K562 (cell line): ENCODE measurements at regions not wholly inside any gene's neighbourhood (a gene's known extent, or its start where the extent isn't known, plus 50 kb on each side); places are given as distances from the start of the nearest gene placed in this dataset.

Experiments
- ATAC-seq: fragments of 200-7000 bp; cut with Tn5 transposase; 3 replicates; pipeline ENCODE4 v1.9.1; 2020; ENCODE audit warnings: moderate library complexity
- BruUV-seq: library from RNA; stranded (reverse); fragments of 400-500 nt; replicated peaks from 2 replicates; lab custom pipeline; 2021; lab: Mats Ljungman, UMichigan
- CTCF ChIA-PET: fragments of 300-600 bp; formaldehyde crosslinking; extraction: SDS; loops from one replicate; lab custom pipeline; 2021; ENCODE audit warnings: low intra/inter-chr PET ratio; lab: Yijun Ruan, JAX
- POLR2A ChIA-PET: fragments of 300-600, 350-650 bp; sonication (Branson Sonifier 250); formaldehyde crosslinking; extraction: SDS; loops from one replicate; lab custom pipeline; 2021; ENCODE audit warnings: antibody characterized with exemption, inconsistent platforms; lab: Yijun Ruan, JAX
- DNase-seq, 4 experiments: peaks; one replicate each; pipeline versions ENCODE4 v3.0.0 to v3.0.0-alpha.2; 2011 to 2018; ENCODE audit warnings: low spot score in 3 of 4, mixed read lengths in 3 of 4; ENCODE audit errors: extremely low read depth in 1 of 4
- FAIRE-seq: peaks from 2 replicates; lab custom pipeline; 2011; peaks lifted over from hg19 to GRCh38; lab: Jason Lieb, UNC
- H2AFZ ChIP-seq: 2 replicates; pipeline ENCODE4 v1.6.0; 2011; ENCODE audit warnings: low read depth, low read length, control low read depth, inconsistent platforms
- H3K27ac ChIP-seq: fragments of 200-600 bp; 3 replicates; pipeline ENCODE4 v1.8.0; 2011; ENCODE audit warnings: low read depth, mild to moderate bottlenecking, control low read depth, inconsistent platforms, low read length, moderate library complexity, mixed read lengths; ENCODE audit errors: extremely low read depth
- H3K27me3 ChIP-seq, 2 experiments: fragments of 300-600 bp in 1 of 2; 2 replicates in 1 of 2; 3 replicates in 1 of 2; pipeline versions ENCODE4 v1.6.0 to v1.8.0; 2011; ENCODE audit warnings: inconsistent platforms in 2 of 2, low read length in 2 of 2, mild to moderate bottlenecking in 1 of 2, mixed read lengths in 1 of 2, moderate library complexity in 1 of 2; ENCODE audit not compliant: control insufficient read depth in 2 of 2, insufficient read depth in 2 of 2
- H3K36me3 ChIP-seq: fragments of 300-600 bp; 3 replicates; pipeline ENCODE4 v1.8.0; 2011; ENCODE audit warnings: mild to moderate bottlenecking, low read length, inconsistent platforms; ENCODE audit not compliant: control insufficient read depth, insufficient read depth
- H3K4me1 ChIP-seq, 2 experiments: fragments of 200-600 bp in 1 of 2; replicated peaks in 1 of 2; 2 replicates in 1 of 2; 3 replicates in 1 of 2; pipeline versions ENCODE4 v1.5.1 to v1.8.0; 2011; ENCODE audit warnings: inconsistent platforms in 2 of 2, low read length in 2 of 2, mild to moderate bottlenecking in 1 of 2, mixed read lengths in 1 of 2, moderate library complexity in 1 of 2; ENCODE audit not compliant: control insufficient read depth in 2 of 2, insufficient read depth in 2 of 2
- H3K4me2 ChIP-seq: 2 replicates; pipeline ENCODE4 v1.6.1; 2011; ENCODE audit warnings: low read length, control low read depth, inconsistent platforms, mixed read lengths; ENCODE audit not compliant: insufficient read depth
- H3K4me3 ChIP-seq: fragments of 200-600 bp; sonication (generic), shearing (Covaris generic); 2 replicates; pipeline ENCODE4 v1.5.1; 2016; ENCODE audit warnings: control low read depth, inconsistent platforms
- H3K79me2 ChIP-seq: fragments of 200-600 bp; 3 replicates; pipeline ENCODE4 v1.8.0; 2011; ENCODE audit warnings: low read length, inconsistent platforms; ENCODE audit not compliant: control insufficient read depth, insufficient read depth
- H3K9ac ChIP-seq, 2 experiments: 2 replicates each; pipeline versions ENCODE4 v1.6.0 to v1.6.1; 2011; ENCODE audit warnings: low read depth in 2 of 2, low read length in 2 of 2, control low read depth in 1 of 2, inconsistent platforms in 1 of 2, mild to moderate bottlenecking in 1 of 2, mixed read lengths in 1 of 2; ENCODE audit not compliant: insufficient read depth in 1 of 2
- H3K9me1 ChIP-seq: one replicate; pipeline ENCODE4 v1.6.0; 2011; ENCODE audit warnings: inconsistent platforms, mild to moderate bottlenecking, low read length, moderate library complexity; ENCODE audit not compliant: control insufficient read depth, insufficient read depth
- H3K9me3 ChIP-seq: replicated peaks from 2 replicates; pipeline ENCODE4 v1.5.1; 2011; ENCODE audit warnings: low read depth, low read length, inconsistent platforms; ENCODE audit not compliant: control insufficient read depth, insufficient read depth
- H4K20me1 ChIP-seq: replicated peaks from 2 replicates; pipeline ENCODE4 v1.6.1; 2011; ENCODE audit warnings: low read length, inconsistent platforms, mixed read lengths; ENCODE audit not compliant: control insufficient read depth, insufficient read depth
- ARHGAP35 ChIP-seq: fragments of 450-650 bp; IDR thresholded peaks from 2 replicates; pipeline ENCODE4 v1.6.1; 2018; ENCODE audit not compliant: partially characterized antibody
- EGR1 ChIP-seq: fragments of 450-650 bp; conservative IDR thresholded peaks from 2 replicates; pipeline ENCODE4 v1.6.1; 2017; ENCODE audit warnings: mild to moderate bottlenecking
- ELK1 ChIP-seq: sonication (generic); formaldehyde crosslinking; IDR thresholded peaks from 2 replicates; pipeline ENCODE4 v1.8.1; 2022; ENCODE audit warnings: missing genetic modification reagents
- GABPA ChIP-seq: fragments of 200-800 bp; sonication (Bioruptor generic); conservative IDR thresholded peaks from 2 replicates; pipeline ENCODE4 v1.6.1; 2016; ENCODE audit warnings: low read depth, missing genetic modification characterization, missing compliant biosample characterization
- MAFG ChIP-seq: fragments of 450-650 bp; conservative IDR thresholded peaks from 2 replicates; pipeline ENCODE4 v1.6.1; 2016; ENCODE audit warnings: missing genetic modification characterization, missing compliant biosample characterization
- MTA2 ChIP-seq: fragments of 450-650 bp; IDR thresholded peaks from 2 replicates; pipeline ENCODE4 v1.6.1; 2016; ENCODE audit warnings: low read depth
- RFX5 ChIP-seq: IDR thresholded peaks from 2 replicates; pipeline ENCODE4 v1.6.1; 2011; ENCODE audit warnings: low read depth, mild to moderate bottlenecking, improper control_type of control experiment, low read length
- SP2 ChIP-seq: IDR thresholded peaks from 2 replicates; pipeline ENCODE4 v1.6.1; 2011; ENCODE audit warnings: mild to moderate bottlenecking, low read depth, low read length, moderate library complexity; ENCODE audit not compliant: poor library complexity, severe bottlenecking; ENCODE audit errors: extremely low read depth
- TCF15 ChIP-seq: fragments of 250-450 bp; sonication (Bioruptor Pico); IDR thresholded peaks from 2 replicates; pipeline ENCODE4 v1.8.0; 2022; ENCODE audit warnings: moderate library complexity, mild to moderate bottlenecking, inconsistent platforms
- THRB ChIP-seq: fragments of 450-650 bp; formaldehyde crosslinking; conservative IDR thresholded peaks from 2 replicates; pipeline ENCODE4 v1.4.0; 2022; ENCODE audit warnings: mild to moderate bottlenecking, missing genetic modification characterization
- ZNF175 ChIP-seq: fragments of 200-800 bp; sonication (Bioruptor generic); IDR thresholded peaks from 2 replicates; pipeline ENCODE4 v1.6.1; 2016; ENCODE audit warnings: low read depth, mild to moderate bottlenecking, missing genetic modification characterization, missing compliant biosample characterization
- WGBS: fragments of 100-300 bp; shearing (Covaris generic); methylation state at CpG from one replicate; pipeline ENCODE4 v1.1.6; 2016; ENCODE audit warnings: low coverage, mixed read lengths; ENCODE audit not compliant: insufficient coverage; ENCODE audit errors: missing lambda C conversion rate; 5-methylcytosine and 5-hydroxymethylcytosine counted together
- in situ Hi-C: fragments of 300-500 bp; cut with MboI; formaldehyde crosslinking; loops from 4 replicates; pipeline ENCODE4 v1.15.0; 2018; ENCODE audit warnings: inconsistent platforms, mixed read lengths
- intact Hi-C: fragments of 100-400 bp; cut with micrococcal nuclease; formaldehyde crosslinking; loops from 2 replicates; pipeline ENCODE4 v1.14.2; 2022

GRCh38 chrX:8867406-8867805, 66.2 kb upstream of the FAM9A start:
- Histone ChIP-seq H3K27ac (no peak overlapping the region), H3K4me1 (no peaks in the 10 kb centered on the region), H3K4me3 (no peak overlapping the region), H3K9ac (no peak overlapping the region), H3K79me2 (no peaks in the 10 kb centered on the region), H3K36me3 (no peaks in the 10 kb centered on the region), H3K4me2 (no peak overlapping the region), H3K27me3 (no peaks in the 10 kb centered on the region), H3K9me3 (no peaks in the 10 kb centered on the region), H4K20me1 (no peaks in the 10 kb centered on the region), H3K9me1 (no peaks in the 10 kb centered on the region), H2AFZ (no peak overlapping the region)
- ChIA-PET CTCF (no interaction called here), POLR2A (no interaction called here)
- TF ChIP-seq ELK1 (CRISPR knock-in tag): no peak
- no peak for TF ChIP-seq MAFG (tag)
- no peak for TF ChIP-seq EGR1
- no peak for TF ChIP-seq ZNF175 (CRISPR knock-in tag)
- no peak for TF ChIP-seq SP2
- no peak for TF ChIP-seq TCF15
- no peak for TF ChIP-seq THRB (CRISPR knock-in tag)
- TF ChIP-seq GABPA (tag): no peak
- TF ChIP-seq MTA2: no peak
- TF ChIP-seq ARHGAP35: no peak
- no peak for TF ChIP-seq RFX5
- in situ Hi-C loops (no loop called here), intact Hi-C loops (no loop called here)
- 0% methylated on average over 1 of the region's 2 CpGs for WGBS
- ATAC-seq (no peak), DNase-seq (no peak), FAIRE-seq (no peak)
- no TSS peak for BruUV-seq
